ENCODE measurements at regions not wholly inside any gene's neighbourhood (a gene's known extent, or its start where the extent isn't known, plus 50 kb on each side); places are given as distances from the start of the nearest gene placed in this dataset.

GRCh38 chr9:24333629-24334028, 212.1 kb downstream of the IZUMO3 start:
- POLR2A ChIA-PET, result no interaction called here
- CTCF ChIA-PET, result no interaction called here
- no peak for DNase-seq
- Mint-ChIP-seq H3K27me3 (no peaks in the 10 kb centered on the region), H3K27ac (no peak overlapping the region), H3K4me1 (no peaks in the 10 kb centered on the region), H3K9me3 (peaks cover 10% of the 10 kb centered on the region), H3K36me3 (ENCODE audit: low read depth) (no peaks in the 10 kb centered on the region), H3K4me3 (no peak overlapping the region)
- TF ChIP-seq CTCF (IDR thresholded peaks at IDR 0.05), result no peak
- intact Hi-C loops (cut with micrococcal nuclease), result no loop called here
- ATAC-seq (ENCODE audit: low read depth), result no peak

GRCh38 chr9:24298912-24299311, 246.8 kb downstream of the IZUMO3 start:
- Mint-ChIP-seq H3K4me1 (no peaks in the 10 kb centered on the region), H3K4me3 (no peak overlapping the region), H3K27ac (no peak overlapping the region), H3K9me3 (peaks cover 13% of the 10 kb centered on the region), H3K27me3 (no peaks in the 10 kb centered on the region), H3K36me3 (ENCODE audit: low read depth) (no peaks in the 10 kb centered on the region)
- intact Hi-C loops (cut with micrococcal nuclease), result no loop called here
- DNase-seq (no peak), ATAC-seq (ENCODE audit: low read depth) (no peak)
- ChIA-PET POLR2A (no interaction called here), CTCF (no interaction called here)
- no peak for TF ChIP-seq CTCF (IDR thresholded peaks at IDR 0.05)

GRCh38 chr9:24297931-24298330, 247.8 kb downstream of the IZUMO3 start:
- Mint-ChIP-seq H3K4me1 (no peaks in the 10 kb centered on the region), H3K36me3 (ENCODE audit: low read depth) (no peaks in the 10 kb centered on the region), H3K27ac (no peak overlapping the region), H3K27me3 (no peaks in the 10 kb centered on the region), H3K9me3 (peaks cover 9% of the 10 kb centered on the region), H3K4me3 (no peak overlapping the region)
- DNase-seq, result no peak
- POLR2A ChIA-PET, result no interaction called here
- intact Hi-C loops (cut with micrococcal nuclease), result no loop called here
- no peak for TF ChIP-seq CTCF (IDR thresholded peaks at IDR 0.05)
- CTCF ChIA-PET, result no interaction called here
- ATAC-seq (ENCODE audit: low read depth), result no peak

GRCh38 chr9:24296124-24296523, 249.6 kb downstream of the IZUMO3 start:
- TF ChIP-seq CTCF (IDR thresholded peaks at IDR 0.05), result no peak
- no peak for ATAC-seq (ENCODE audit: low read depth)
- Mint-ChIP-seq H3K36me3 (ENCODE audit: low read depth) (no peaks in the 10 kb centered on the region), H3K4me1 (no peaks in the 10 kb centered on the region), H3K9me3 (peaks cover 8% of the 10 kb centered on the region), H3K27ac (no peak overlapping the region), H3K4me3 (no peak overlapping the region), H3K27me3 (no peaks in the 10 kb centered on the region)
- POLR2A ChIA-PET, result no interaction called here
- DNase-seq, result no peak
- CTCF ChIA-PET, result no interaction called here
- intact Hi-C loops (cut with micrococcal nuclease), result no loop called here

- peaks cover 8% of the 10 kb centered on the region for H3K9me3 Mint-ChIP-seq
- CTCF ChIA-PET, result no interaction called here
- no peak overlapping the region for H3K27ac Mint-ChIP-seq
- no peaks in the 10 kb centered on the region for H3K27me3 Mint-ChIP-seq
- ATAC-seq (ENCODE audit: low read depth) (no peak), DNase-seq (no peak)
- intact Hi-C loops (cut with micrococcal nuclease), result no loop called here
- H3K36me3 Mint-ChIP-seq (ENCODE audit: low read depth), result no peaks in the 10 kb centered on the region
- H3K4me3 Mint-ChIP-seq, result no peak overlapping the region
- POLR2A ChIA-PET, result no interaction called here
- no peak for TF ChIP-seq CTCF (IDR thresholded peaks at IDR 0.05)
- H3K4me1 Mint-ChIP-seq, result no peaks in the 10 kb centered on the region
These were observed 252.3 kb downstream of the IZUMO3 start for GRCh38 chr9:24293386-24293785.
